NCI-H128 (cell line): ENCODE measurements at regions not wholly inside any gene's neighbourhood (a gene's known extent, or its start where the extent isn't known, plus 50 kb on each side); places are given as distances from the start of the nearest gene placed in this dataset.
"Not testable (repeated sequence)": the region's sequence is repeated elsewhere in the genome, so short reads cannot be mapped to it uniquely, and the experiment has no call there.

Experiments
- DNase-seq: peaks from one replicate; lab custom pipeline; 2025; ENCODE audit not compliant: unreplicated experiment; lab: John Stamatoyannopoulos, UW

DNA sequence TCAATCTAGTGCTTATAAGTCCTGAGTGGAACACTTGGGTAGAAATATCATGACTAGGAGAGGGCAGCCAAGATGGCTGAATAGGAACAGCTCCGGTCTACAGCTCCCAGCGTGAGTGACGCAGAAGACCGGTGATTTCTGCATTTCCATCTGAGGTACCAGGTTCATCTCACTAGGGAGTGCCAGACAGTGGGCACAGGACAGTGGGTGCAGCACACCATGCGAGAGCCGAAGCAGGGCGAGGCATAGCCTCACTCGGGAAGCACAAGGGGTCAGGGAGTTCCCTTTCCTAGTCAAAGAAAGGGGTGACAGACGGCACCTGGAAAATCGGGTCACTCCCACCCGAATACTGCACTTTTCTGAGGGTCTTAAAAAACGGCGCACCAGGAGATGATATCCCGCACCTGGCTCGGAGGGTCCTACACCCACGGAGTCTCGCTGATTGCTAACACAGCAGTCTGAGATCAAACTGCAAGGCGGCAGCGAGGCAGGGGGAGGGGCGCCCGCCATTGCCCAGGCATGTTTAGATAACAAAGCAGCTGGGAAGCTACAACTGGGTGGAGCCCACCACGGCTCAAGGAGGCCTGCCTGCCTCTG, 302.8 kb downstream of the TFAP2B start:
- not testable (repeated sequence) for DNase-seq

DNA sequence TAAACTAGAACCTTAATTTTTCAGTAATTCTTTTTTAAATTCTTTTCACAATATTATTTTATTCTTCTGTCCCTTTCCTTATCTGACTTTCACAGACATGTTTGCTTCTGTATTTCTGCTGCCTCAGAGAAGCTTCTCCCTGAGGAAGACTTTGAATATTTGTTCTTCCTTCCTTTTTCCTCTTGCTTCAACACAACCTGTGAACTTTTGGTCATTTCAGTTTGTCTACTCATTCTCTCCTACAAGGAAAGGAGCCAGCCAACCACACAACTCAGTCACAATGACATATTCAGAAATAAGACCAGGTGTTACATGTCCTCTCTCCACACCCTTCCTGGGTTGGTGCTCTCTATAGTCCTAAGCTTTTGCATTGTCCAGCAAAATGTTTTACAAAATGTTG, 310.4 kb downstream of the TFAP2B start:
- DNase-seq, result no peak

GRCh38 chr6:51137777-51138176, 319.1 kb downstream of the TFAP2B start:
- DNase-seq, result no peak

DNA sequence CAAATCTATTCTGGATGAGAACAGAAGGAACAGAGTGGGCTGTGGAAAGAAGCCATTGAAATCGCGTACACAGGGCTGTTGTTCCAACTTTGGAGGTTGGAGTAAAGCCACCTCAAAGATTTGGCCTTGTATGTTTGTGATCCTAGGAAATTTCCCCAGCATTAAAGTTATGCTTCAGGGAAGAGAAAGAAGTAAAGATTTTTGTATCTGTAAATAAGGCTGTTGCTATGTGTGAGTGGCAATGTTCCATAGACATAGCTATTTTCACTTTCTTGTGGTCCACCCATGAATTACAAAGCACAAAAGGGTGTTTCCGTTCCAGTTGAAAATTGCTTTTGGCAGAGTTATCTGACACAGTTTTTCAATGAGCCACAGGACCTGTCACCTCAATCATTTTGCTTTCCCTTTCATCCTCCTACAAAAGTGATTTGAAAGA, 321.3 kb downstream of the TFAP2B start:
- no peak for DNase-seq

- no peak for DNase-seq
Measured at GRCh38 chr6:51141080-51141479, 322.4 kb downstream of the TFAP2B start.

GRCh38 chr6:51147756-51148155, 329.1 kb downstream of the TFAP2B start:
- no peak for DNase-seq

- DNase-seq, result no peak
Measured at GRCh38 chr6:51152594-51152993, 333.9 kb downstream of the TFAP2B start.

- no peak for DNase-seq
Measured at GRCh38 chr6:51153109-51153508, 334.4 kb downstream of the TFAP2B start.

- not testable (repeated sequence) for DNase-seq
Measured at GRCh38 chr6:51154925-51155324, 336.3 kb downstream of the TFAP2B start.

DNA sequence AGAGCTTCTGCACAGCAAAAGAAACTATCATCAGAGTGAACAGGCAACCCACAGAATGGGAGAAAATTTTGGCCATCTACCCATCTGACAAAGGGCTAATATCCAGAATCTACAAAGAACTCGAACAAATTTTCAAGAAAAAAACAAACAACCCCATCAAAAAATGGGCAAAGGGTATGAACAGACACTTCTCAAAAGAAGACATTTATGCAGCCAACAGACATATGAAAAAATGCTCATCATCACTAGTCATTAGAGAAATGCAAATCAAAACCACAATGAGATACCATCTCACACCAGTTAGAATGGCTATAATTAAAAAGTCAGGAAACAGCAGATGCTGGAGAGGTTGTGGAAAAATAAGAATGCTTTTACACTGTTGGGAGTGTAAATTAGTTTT, 340.6 kb downstream of the TFAP2B start:
- not testable (repeated sequence) for DNase-seq

DNA sequence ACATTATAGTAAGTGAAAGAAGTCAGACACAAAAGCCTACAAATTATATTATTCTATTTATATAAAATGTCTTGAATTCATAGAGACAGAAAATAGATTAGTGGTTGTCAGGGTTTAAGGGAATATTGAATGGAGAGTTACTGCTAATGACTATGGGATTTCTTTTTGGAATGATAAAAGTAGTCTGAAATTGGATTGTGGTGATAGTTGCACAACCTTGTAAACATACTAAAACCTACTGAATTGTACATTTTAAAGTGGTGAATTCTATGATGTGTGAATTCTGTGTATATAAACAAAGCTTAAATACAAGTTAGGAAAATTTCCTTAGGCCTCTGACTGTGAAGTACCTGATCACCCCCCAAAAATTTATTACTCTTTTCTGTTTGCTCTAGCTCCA, 343.1 kb downstream of the TFAP2B start:
- DNase-seq, result no peak

DNA sequence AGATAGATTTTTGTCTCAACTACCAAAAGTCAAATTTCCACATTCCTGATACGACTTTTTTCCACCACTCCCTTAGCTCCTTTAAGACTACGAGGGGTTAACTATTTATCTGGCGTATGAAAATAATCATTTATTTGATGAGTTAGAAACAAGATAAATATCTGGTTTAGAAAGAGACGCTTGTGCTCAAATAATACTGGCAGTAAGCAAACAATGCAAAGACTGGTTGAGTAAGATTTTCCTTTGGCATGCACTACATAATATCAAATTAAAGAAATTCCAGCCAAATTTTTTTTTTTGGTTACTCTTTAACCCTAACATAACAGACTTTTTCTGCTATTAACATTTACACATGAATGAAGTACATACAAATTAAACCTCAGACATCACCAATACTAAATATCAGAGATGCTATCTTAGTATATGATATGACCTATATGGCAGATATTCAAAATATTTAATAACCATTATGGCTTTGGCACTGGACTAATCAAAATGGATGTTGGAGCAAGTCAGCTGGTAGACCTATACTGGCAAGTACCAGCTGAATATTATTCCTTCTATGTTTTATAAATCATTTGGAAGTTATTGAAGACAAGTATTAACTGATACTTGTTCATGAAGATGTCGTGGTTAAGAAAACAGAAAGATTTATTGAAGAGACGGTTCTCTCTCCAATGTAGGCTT, 345.3 kb downstream of the TFAP2B start:
- DNase-seq, result no peak

- DNase-seq, result no peak
Measured at GRCh38 chr6:51166914-51167313, 348.2 kb downstream of the TFAP2B start.

- DNase-seq, result no peak
Measured at GRCh38 chr6:51167468-51167867, 348.8 kb downstream of the TFAP2B start.

DNA sequence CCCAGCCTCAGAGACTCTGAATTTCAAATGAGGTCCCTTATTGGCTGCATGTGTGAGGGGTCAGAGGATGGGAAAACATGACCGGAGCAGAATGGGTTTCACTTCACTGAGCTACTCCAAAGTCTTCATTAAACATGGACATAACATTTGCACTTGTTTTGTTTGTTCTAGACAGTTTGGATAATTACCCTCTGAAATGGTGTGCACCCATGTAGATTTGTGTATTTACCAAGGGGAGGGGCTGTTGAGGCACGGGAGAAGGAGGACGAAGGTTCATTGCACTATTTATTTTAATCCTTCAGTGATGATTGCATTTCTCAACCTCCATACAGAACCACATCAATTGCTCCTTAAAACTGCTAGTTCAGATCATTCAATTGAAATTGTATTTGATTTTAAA, 364.2 kb downstream of the TFAP2B start:
- DNase-seq, result no peak

- no peak for DNase-seq
Measured at GRCh38 chr6:51184046-51184445, 365.4 kb downstream of the TFAP2B start.

DNA sequence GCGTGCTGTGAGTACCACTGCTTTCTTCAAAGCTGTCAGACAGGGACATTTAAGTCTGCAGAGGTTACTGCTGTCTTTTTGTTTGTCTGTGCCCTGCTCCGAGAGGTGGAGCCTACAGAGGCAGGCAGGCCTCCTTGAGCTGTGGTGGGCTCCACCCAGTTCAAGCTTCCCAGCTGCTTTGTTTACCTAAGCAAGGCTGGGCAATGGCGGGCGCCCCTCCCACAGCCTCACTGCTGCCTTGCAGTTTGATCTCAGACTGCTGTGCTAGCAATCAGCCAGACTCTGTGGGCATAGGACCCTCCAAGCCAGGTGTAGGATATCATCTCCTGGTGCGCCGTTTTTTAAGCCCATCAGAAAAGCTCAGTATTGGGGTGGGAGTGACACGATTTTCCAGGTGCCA, 374.5 kb downstream of the TFAP2B start:
- DNase-seq, result not testable (repeated sequence)

- DNase-seq, result no peak
Measured at GRCh38 chr6:51199105-51199552, 380.5 kb downstream of the TFAP2B start.

DNA sequence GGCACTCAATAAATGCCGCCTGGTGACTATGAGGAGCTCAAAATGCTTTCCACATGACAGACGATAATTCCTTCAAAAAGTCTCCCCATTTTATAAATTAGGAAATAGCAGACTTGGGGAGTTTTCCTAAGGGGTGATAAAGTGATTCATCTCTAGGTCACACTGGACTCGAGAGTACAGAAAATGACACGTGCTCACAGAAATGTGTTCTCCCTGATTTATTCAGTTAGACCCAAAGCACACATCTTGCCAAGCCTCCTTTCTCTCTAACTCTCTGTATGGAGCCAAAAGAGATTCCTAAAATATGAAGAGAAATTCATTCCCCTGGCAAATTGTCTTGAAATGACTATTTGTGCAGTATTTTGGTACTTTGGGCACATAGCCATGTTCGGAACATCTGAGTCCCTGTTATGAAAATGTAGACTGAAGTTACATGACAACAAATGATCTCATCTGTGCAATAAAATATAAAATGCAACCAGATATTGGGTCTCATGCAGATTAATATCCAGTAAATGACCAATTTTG, 381.1 kb downstream of the TFAP2B start:
- no peak for DNase-seq

DNA sequence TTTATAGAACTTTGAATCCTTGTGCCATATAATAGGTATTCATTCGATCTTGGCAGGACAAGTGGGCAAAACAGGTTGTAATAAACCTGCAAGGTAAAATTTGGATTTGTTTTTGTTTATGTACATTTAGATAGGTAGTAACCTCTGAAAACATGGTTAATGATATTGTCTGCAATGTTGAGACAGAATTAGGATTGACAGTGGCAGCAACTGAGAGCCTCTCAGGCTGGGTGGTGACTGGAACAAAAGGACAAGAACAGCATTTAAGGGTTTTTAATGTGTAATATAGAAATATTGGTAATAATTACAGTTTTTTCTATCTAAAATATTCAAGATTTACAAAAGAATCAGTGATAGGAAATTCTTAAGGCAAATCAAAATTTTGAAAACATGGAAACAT, 382.0 kb downstream of the TFAP2B start:
- no peak for DNase-seq

GRCh38 chr6:51202653-51203052, 384.0 kb downstream of the TFAP2B start:
- not testable (repeated sequence) for DNase-seq

- no peak for DNase-seq
Measured at GRCh38 chr6:51203504-51203903, 384.8 kb downstream of the TFAP2B start.

- DNase-seq, result not testable (repeated sequence)
Measured at GRCh38 chr6:51206686-51207085, 388.0 kb downstream of the TFAP2B start.
